ENCODE measurements at regions not wholly inside any gene's neighbourhood (a gene's known extent, or its start where the extent isn't known, plus 50 kb on each side); places are given as distances from the start of the nearest gene placed in this dataset.

- ChIA-PET CTCF (ENCODE audit: low intra/inter-chr PET ratio) (no interaction called here), POLR2A (no interaction called here)
- BruUV-seq (replicated peaks) = no TSS peak
- no peaks in the 10 kb centered on the region for H3K9me1 ChIP-seq (ENCODE audit: control insufficient read depth, insufficient read depth, low read length)
- in situ Hi-C loops (cut with MboI) (no loop called here), intact Hi-C loops (cut with micrococcal nuclease) (no loop called here)
- H2AFZ ChIP-seq (ENCODE audit: low read depth, low read length) = no peak overlapping the region
- no peaks in the 10 kb centered on the region for H3K4me1 ChIP-seq (replicated peaks in 1 of 2; ENCODE audit: control insufficient read depth in 2 of 2, insufficient read depth in 2 of 2, low read length in 2 of 2)
- no peaks in the 10 kb centered on the region for H3K9me3 ChIP-seq (replicated peaks; ENCODE audit: control insufficient read depth, insufficient read depth, low read depth, low read length)
- no peaks in the 10 kb centered on the region for H3K79me2 ChIP-seq (ENCODE audit: control insufficient read depth, insufficient read depth, low read length)
- H3K27me3 ChIP-seq (ENCODE audit: control insufficient read depth in 2 of 2, insufficient read depth in 2 of 2, low read length in 2 of 2) = no peaks in the 10 kb centered on the region
- no peak overlapping the region for H3K27ac ChIP-seq (ENCODE audit: extremely low read depth, low read depth, low read length)
- no peak for ATAC-seq
- no peak for TF ChIP-seq ZSCAN32 (CRISPR knock-in tag; IDR thresholded peaks at IDR 0.05)
- no peak for TF ChIP-seq SETDB1 (IDR thresholded peaks at IDR 0.05; ENCODE audit: low read length)
- TF ChIP-seq SRSF3 (IDR thresholded peaks at IDR 0.05; ENCODE audit: insufficient read depth, low read length) = no peak
- no peak for TF ChIP-seq ASH1L (IDR thresholded peaks at IDR 0.05; ENCODE audit: borderline replicate concordance, low read depth, partially characterized antibody)
- no peak for TF ChIP-seq CHD1 (IDR thresholded peaks at IDR 0.05; ENCODE audit: low read length)
- TF ChIP-seq NR4A1 (CRISPR knock-in tag; IDR thresholded peaks at IDR 0.05) = no peak
- no peak for TF ChIP-seq NR4A1 (tag; IDR thresholded peaks at IDR 0.05)
- no peak for TF ChIP-seq GTF2E2 (tag; IDR thresholded peaks at IDR 0.05)
- no peak for TF ChIP-seq KHSRP (IDR thresholded peaks at IDR 0.05)
- TF ChIP-seq DMBX1 (CRISPR knock-in tag; IDR thresholded peaks at IDR 0.05; ENCODE audit: borderline replicate concordance) = no peak
- TF ChIP-seq XRCC4 (IDR thresholded peaks at IDR 0.05; ENCODE audit: extremely low read depth, insufficient read depth, insufficient read length) = no peak
- TF ChIP-seq ZNF121 (CRISPR knock-in tag; conservative IDR thresholded peaks at IDR 0.05) = no peak
- TF ChIP-seq ZBED1 (IDR thresholded peaks at IDR 0.05) = no peak
- no peak for TF ChIP-seq NFRKB (IDR thresholded peaks at IDR 0.05; ENCODE audit: low read depth)
- no peak for TF ChIP-seq BRCA1 (IDR thresholded peaks at IDR 0.05)
- no peak for TF ChIP-seq BRCA1 (CRISPR knock-in tag; IDR thresholded peaks at IDR 0.05)
- no peak for FAIRE-seq
- H3K4me2 ChIP-seq (ENCODE audit: insufficient read depth, low read length) = no peak overlapping the region
- H4K20me1 ChIP-seq (replicated peaks; ENCODE audit: control insufficient read depth, insufficient read depth, low read length) = no peaks in the 10 kb centered on the region
- no peak for DNase-seq (ENCODE audit: extremely low read depth in 1 of 4, low spot score in 3 of 4)
- no peak overlapping the region for H3K9ac ChIP-seq (ENCODE audit: insufficient read depth in 1 of 2, low read depth in 2 of 2, low read length in 2 of 2)
- WGBS (ENCODE audit: insufficient coverage, low coverage, missing lambda C conversion rate) = 14% methylated on average over 1 of the region's 1 CpG
- H3K36me3 ChIP-seq (ENCODE audit: control insufficient read depth, insufficient read depth, low read length) = no peaks in the 10 kb centered on the region
- no peak overlapping the region for H3K4me3 ChIP-seq
Observed at GRCh38 chr18:42177390-42177789, 222.4 kb downstream of the PIK3C3 start.
